HG03025 (cell line): ENCODE measurements at regions not wholly inside any gene's neighbourhood (a gene's known extent, or its start where the extent isn't known, plus 50 kb on each side); places are given as distances from the start of the nearest gene placed in this dataset.
"Not testable (repeated sequence)": the region's sequence is repeated elsewhere in the genome, so short reads cannot be mapped to it uniquely, and the experiment has no call there.

ENCODE experiments used
- ATAC-seq: cut with Tn5 transposase; IDR thresholded peaks from one replicate; pipeline ENCODE4 v1.9.1; 2021; ENCODE audit warnings: mild to moderate bottlenecking, moderate library complexity; ENCODE audit not compliant: unreplicated experiment, low FRiP score

- ATAC-seq: peak; percentile 62
Measured at GRCh38 chr13:50370303-50370950, 355.2 kb downstream of the KCNRG start.

GRCh38 chr13:50374517-50374916 lies 359.3 kb downstream of the KCNRG start:
- ATAC-seq: no peak

GRCh38 chr13:50375792-50376191 lies 360.5 kb downstream of the KCNRG start:
- no peak for ATAC-seq

GRCh38 chr13:50376895-50377575 lies 361.8 kb downstream of the KCNRG start:
- no peak for ATAC-seq

GRCh38 chr13:50377726-50378270 lies 362.6 kb downstream of the KCNRG start:
- ATAC-seq: no peak

- ATAC-seq: no peak
Measured at GRCh38 chr13:50378509-50379044, 363.3 kb downstream of the KCNRG start.

GRCh38 chr13:50379584-50379983 lies 364.3 kb downstream of the KCNRG start:
- ATAC-seq: no peak

- ATAC-seq: no peak
Measured at GRCh38 chr13:50380905-50381304, 365.7 kb downstream of the KCNRG start.

- ATAC-seq: no peak
Measured at GRCh38 chr13:50382511-50382910, 367.3 kb downstream of the KCNRG start.

- no peak for ATAC-seq
Measured at GRCh38 chr13:50382951-50383350, 367.7 kb downstream of the KCNRG start.

GRCh38 chr13:50384724-50385123 lies 369.5 kb downstream of the KCNRG start:
- ATAC-seq: no peak

GRCh38 chr13:50386541-50387050 lies 371.4 kb downstream of the KCNRG start:
- ATAC-seq: no peak

GRCh38 chr13:50387051-50387581 lies 371.9 kb downstream of the KCNRG start:
- no peak for ATAC-seq

- no peak for ATAC-seq
Measured at GRCh38 chr13:50388481-50388880, 373.2 kb downstream of the KCNRG start.

- ATAC-seq: no peak
Measured at GRCh38 chr13:50389726-50390125, 374.5 kb downstream of the KCNRG start.

GRCh38 chr13:50390503-50391248 lies 375.4 kb downstream of the KCNRG start:
- no peak for ATAC-seq

GRCh38 chr13:50392977-50393376 lies 377.7 kb downstream of the KCNRG start:
- ATAC-seq: no peak

- no peak for ATAC-seq
Measured at GRCh38 chr13:50393628-50394027, 378.4 kb downstream of the KCNRG start.

- ATAC-seq: no peak
Measured at GRCh38 chr13:50396001-50396400, 380.8 kb downstream of the KCNRG start.

- not testable (repeated sequence) for ATAC-seq
Measured at GRCh38 chr13:50396618-50397017, 381.4 kb downstream of the KCNRG start.
